Parathyroid adenoma (tissue), 2 donors: ENCODE measurements at regions not wholly inside any gene's neighbourhood (a gene's known extent, or its start where the extent isn't known, plus 50 kb on each side); places are given as distances from the start of the nearest gene placed in this dataset.

Source experiments
- H2AFZ ChIP-seq: fragments of 300-600 bp; sonication (generic); one replicate; pipeline ENCODE4 v1.7.0; 2017; ENCODE audit warnings: antibody characterized with exemption, mild to moderate bottlenecking
- H3K27ac ChIP-seq: fragments of 300-600 bp; sonication (generic); one replicate; pipeline ENCODE4 v1.7.0; 2017
- H3K27me3 ChIP-seq: fragments of 300-600 bp; sonication (generic); one replicate; pipeline ENCODE4 v1.7.0; 2017; ENCODE audit warnings: low read length; ENCODE audit not compliant: control insufficient read depth, insufficient read depth
- H3K36me3 ChIP-seq: fragments of 300-600 bp; sonication (generic); one replicate; pipeline ENCODE4 v1.7.0; 2017; ENCODE audit warnings: low read length; ENCODE audit not compliant: control insufficient read depth, insufficient read depth
- H3K4me1 ChIP-seq: fragments of 300-600 bp; sonication (generic); one replicate; pipeline ENCODE4 v1.7.0; 2017; ENCODE audit warnings: control low read depth
- H3K4me2 ChIP-seq: fragments of 300-600 bp; sonication (generic); one replicate; pipeline ENCODE4 v1.7.0; 2017; ENCODE audit warnings: low read length
- H3K4me3 ChIP-seq: fragments of 300-600 bp; sonication (generic); one replicate; pipeline ENCODE4 v1.7.0; 2017; ENCODE audit warnings: low read depth, low read length
- H3K79me2 ChIP-seq: fragments of 300-600 bp; sonication (generic); one replicate; pipeline ENCODE4 v1.7.0; 2017; ENCODE audit warnings: control low read depth
- H3K9ac ChIP-seq: fragments of 300-600 bp; sonication (generic); one replicate; pipeline ENCODE4 v1.7.0; 2017; ENCODE audit warnings: mild to moderate bottlenecking
- H3K9me3 ChIP-seq: fragments of 300-600 bp; sonication (generic); one replicate; pipeline ENCODE4 v1.7.0; 2017; ENCODE audit warnings: low read length; ENCODE audit not compliant: control insufficient read depth
- TF ChIP-seq, protein P1 (sequence below): fragments of 300-600 bp; sonication (generic); IDR thresholded peaks from one replicate; pipeline ENCODE4 v1.7.0; 2017; ENCODE audit warnings: antibody characterized with exemption, mild to moderate bottlenecking
- donor health status: primary hyperparathyroidism.

DNA sequence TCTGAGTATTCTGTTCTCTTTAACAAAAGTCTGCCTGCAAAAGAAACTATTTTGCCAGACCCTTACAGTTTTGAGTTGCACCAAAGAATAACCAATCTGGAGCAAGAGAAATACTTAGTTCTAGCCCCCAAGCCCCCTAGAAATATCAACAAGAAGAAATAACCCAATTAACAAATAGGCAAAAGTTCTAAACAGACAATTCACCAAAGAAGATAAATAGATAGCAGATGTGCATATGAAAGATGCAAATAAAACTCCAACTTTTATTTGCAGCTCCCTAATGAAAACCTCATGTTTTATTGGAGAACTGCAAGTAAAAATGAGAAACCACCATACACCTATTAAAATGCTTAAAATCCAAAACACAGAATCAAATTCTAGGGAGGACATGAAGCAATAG, 1308.0 kb downstream of the CDH11 start:
- H3K4me1 ChIP-seq: no peaks in the 10 kb centered on the region
- no peak overlapping the region for H3K4me3 ChIP-seq
- H3K27ac ChIP-seq: no peak overlapping the region
- TF ChIP-seq, protein P1, sequence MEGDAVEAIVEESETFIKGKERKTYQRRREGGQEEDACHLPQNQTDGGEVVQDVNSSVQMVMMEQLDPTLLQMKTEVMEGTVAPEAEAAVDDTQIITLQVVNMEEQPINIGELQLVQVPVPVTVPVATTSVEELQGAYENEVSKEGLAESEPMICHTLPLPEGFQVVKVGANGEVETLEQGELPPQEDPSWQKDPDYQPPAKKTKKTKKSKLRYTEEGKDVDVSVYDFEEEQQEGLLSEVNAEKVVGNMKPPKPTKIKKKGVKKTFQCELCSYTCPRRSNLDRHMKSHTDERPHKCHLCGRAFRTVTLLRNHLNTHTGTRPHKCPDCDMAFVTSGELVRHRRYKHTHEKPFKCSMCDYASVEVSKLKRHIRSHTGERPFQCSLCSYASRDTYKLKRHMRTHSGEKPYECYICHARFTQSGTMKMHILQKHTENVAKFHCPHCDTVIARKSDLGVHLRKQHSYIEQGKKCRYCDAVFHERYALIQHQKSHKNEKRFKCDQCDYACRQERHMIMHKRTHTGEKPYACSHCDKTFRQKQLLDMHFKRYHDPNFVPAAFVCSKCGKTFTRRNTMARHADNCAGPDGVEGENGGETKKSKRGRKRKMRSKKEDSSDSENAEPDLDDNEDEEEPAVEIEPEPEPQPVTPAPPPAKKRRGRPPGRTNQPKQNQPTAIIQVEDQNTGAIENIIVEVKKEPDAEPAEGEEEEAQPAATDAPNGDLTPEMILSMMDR: no peak
- H3K9me3 ChIP-seq: no peaks in the 10 kb centered on the region
- H3K27me3 ChIP-seq: no peaks in the 10 kb centered on the region
- no peaks in the 10 kb centered on the region for H3K79me2 ChIP-seq
- no peak overlapping the region for H3K4me2 ChIP-seq
- H3K36me3 ChIP-seq: no peaks in the 10 kb centered on the region
- no peak overlapping the region for H2AFZ ChIP-seq
- H3K9ac ChIP-seq: no peak overlapping the region

DNA sequence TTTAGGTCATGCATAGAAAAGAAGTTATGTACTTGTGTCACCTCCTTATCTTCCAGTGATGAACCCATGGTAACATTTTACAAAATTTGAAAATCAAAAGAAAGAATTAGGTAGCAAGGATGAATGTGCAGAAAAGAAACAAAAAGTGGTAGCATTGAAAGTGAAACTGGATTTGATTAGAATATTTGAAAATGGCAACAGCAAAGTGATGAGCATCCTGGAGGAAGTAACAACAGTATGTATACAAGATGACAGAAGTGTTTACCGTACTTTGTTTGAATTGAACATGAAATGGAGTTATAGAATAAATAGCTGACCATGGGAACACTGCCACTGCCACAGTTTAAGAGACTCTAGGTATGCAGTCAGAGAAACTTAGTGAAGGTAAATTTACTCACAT, 1313.1 kb downstream of the CDH11 start:
- Histone ChIP-seq H3K36me3 (no peaks in the 10 kb centered on the region), H3K27me3 (no peaks in the 10 kb centered on the region), H3K4me3 (no peak overlapping the region), H3K27ac (no peak overlapping the region), H3K9me3 (no peaks in the 10 kb centered on the region), H3K4me2 (no peak overlapping the region), H3K9ac (no peak overlapping the region), H3K4me1 (no peaks in the 10 kb centered on the region), H2AFZ (no peak overlapping the region), H3K79me2 (no peaks in the 10 kb centered on the region)
- TF ChIP-seq, protein P1: no peak

GRCh38 chr16:63806794-63807506, 1314.9 kb downstream of the CDH11 start:
- H2AFZ ChIP-seq: no peak overlapping the region
- H3K36me3 ChIP-seq: no peaks in the 10 kb centered on the region
- H3K9ac ChIP-seq: no peak overlapping the region
- H3K4me2 ChIP-seq: no peak overlapping the region
- H3K79me2 ChIP-seq: no peaks in the 10 kb centered on the region
- H3K9me3 ChIP-seq: no peaks in the 10 kb centered on the region
- no peaks in the 10 kb centered on the region for H3K4me1 ChIP-seq
- H3K4me3 ChIP-seq: no peak overlapping the region
- no peak overlapping the region for H3K27ac ChIP-seq
- no peaks in the 10 kb centered on the region for H3K27me3 ChIP-seq
- TF ChIP-seq, protein P1: no peak

GRCh38 chr16:63804126-63804525, 1317.7 kb downstream of the CDH11 start:
- no peak overlapping the region for H3K27ac ChIP-seq
- no peak overlapping the region for H3K4me2 ChIP-seq
- no peaks in the 10 kb centered on the region for H3K9me3 ChIP-seq
- H3K79me2 ChIP-seq: no peaks in the 10 kb centered on the region
- no peak overlapping the region for H3K9ac ChIP-seq
- H3K4me3 ChIP-seq: no peak overlapping the region
- H3K36me3 ChIP-seq: no peaks in the 10 kb centered on the region
- no peak overlapping the region for H2AFZ ChIP-seq
- TF ChIP-seq, protein P1: no peak
- H3K27me3 ChIP-seq: no peaks in the 10 kb centered on the region
- no peaks in the 10 kb centered on the region for H3K4me1 ChIP-seq

GRCh38 chr16:63789603-63790002, 1332.3 kb downstream of the CDH11 start:
- no peaks in the 10 kb centered on the region for H3K9me3 ChIP-seq
- H3K79me2 ChIP-seq: no peaks in the 10 kb centered on the region
- H3K4me3 ChIP-seq: no peak overlapping the region
- no peak overlapping the region for H3K4me2 ChIP-seq
- no peak overlapping the region for H3K9ac ChIP-seq
- no peak overlapping the region for H3K27ac ChIP-seq
- TF ChIP-seq, protein P1: no peak
- no peaks in the 10 kb centered on the region for H3K27me3 ChIP-seq
- no peaks in the 10 kb centered on the region for H3K4me1 ChIP-seq
- no peak overlapping the region for H2AFZ ChIP-seq
- H3K36me3 ChIP-seq: no peaks in the 10 kb centered on the region
